Sigmoid colon (tissue), 4 donors: ENCODE measurements at regions not wholly inside any gene's neighbourhood (a gene's known extent, or its start where the extent isn't known, plus 50 kb on each side); places are given as distances from the start of the nearest gene placed in this dataset.

Source experiments
- CTCF ChIP-seq, 4 experiments: fragments of 450-650 bp in 3 of 4; fragments of 200-600 bp in 1 of 4; IDR thresholded peaks; one replicate each; pipeline ENCODE4 v1.5.1; 2016 to 2019; ENCODE audit warnings: antibody characterized with exemption in 4 of 4, mild to moderate bottlenecking in 3 of 4, moderate library complexity in 2 of 4
- EP300 ChIP-seq, 4 donors: sonication (generic); formaldehyde crosslinking; IDR thresholded peaks; one replicate each; pipeline ENCODE4 v1.6.1; 2017; ENCODE audit warnings: antibody characterized with exemption in 4 of 4
- POLR2A ChIP-seq, 2 donors: fragments of 450-650 bp; IDR thresholded peaks; one replicate each; pipeline ENCODE4 v1.6.1; 2016; ENCODE audit warnings: antibody characterized with exemption in 2 of 2, mild to moderate bottlenecking in 2 of 2, moderate library complexity in 2 of 2

- TF ChIP-seq CTCF (IDR thresholded peaks at IDR 0.05) (no peak), POLR2A (IDR thresholded peaks at IDR 0.05) (no peak), EP300 (IDR thresholded peaks at IDR 0.05) (no peak)
These were observed 193.1 kb upstream of the ARL4C start for GRCh38 chr2:234689911-234690379.
